ENCODE measurements at regions not wholly inside any gene's neighbourhood (a gene's known extent, or its start where the extent isn't known, plus 50 kb on each side); places are given as distances from the start of the nearest gene placed in this dataset.

DNA sequence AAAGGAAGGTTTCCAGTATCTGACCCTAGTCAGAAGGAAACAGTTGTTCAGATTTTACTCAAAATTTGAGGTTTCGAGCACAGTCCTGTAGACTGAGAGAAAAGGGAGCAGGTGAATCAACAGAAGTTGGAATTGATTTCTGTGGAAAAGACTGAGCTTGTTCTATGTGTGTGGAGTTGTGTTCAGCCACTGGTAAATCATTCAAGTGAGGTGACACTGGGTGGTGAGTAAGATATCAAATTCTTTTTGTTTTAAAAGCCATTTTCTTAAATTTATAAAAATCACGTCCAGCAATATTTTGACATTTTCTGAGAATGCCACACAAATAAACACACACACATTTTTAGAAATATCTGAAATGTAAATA, 165.1 kb downstream of the HGF start:
- TF ChIP-seq CBX8 (IDR thresholded peaks at IDR 0.05) (no peak), POLR2A (IDR thresholded peaks at IDR 0.05; ENCODE audit: low read length) (no peak), CHD2 (IDR thresholded peaks at IDR 0.05; ENCODE audit: low read length, partially characterized antibody) (no peak), CEBPB (IDR thresholded peaks at IDR 0.05) (no peak), RAD21 (conservative IDR thresholded peaks at IDR 0.05 in 1 of 2, IDR thresholded peaks at IDR 0.05 in 1 of 2) (no peak), EP300 (IDR thresholded peaks at IDR 0.05) (no peak), HOXA7 (CRISPR knock-in tag; IDR thresholded peaks at IDR 0.05) (no peak), MAZ (IDR thresholded peaks at IDR 0.05; ENCODE audit: borderline replicate concordance, low read depth, low read length) (no peak), RCOR1 (IDR thresholded peaks at IDR 0.05; ENCODE audit: low read depth, low read length) (no peak), CHD4 (IDR thresholded peaks at IDR 0.05; ENCODE audit: borderline replicate concordance) (no peak), JUN (IDR thresholded peaks at IDR 0.05) (no peak)
- TF ChIP-seq, protein P1, sequence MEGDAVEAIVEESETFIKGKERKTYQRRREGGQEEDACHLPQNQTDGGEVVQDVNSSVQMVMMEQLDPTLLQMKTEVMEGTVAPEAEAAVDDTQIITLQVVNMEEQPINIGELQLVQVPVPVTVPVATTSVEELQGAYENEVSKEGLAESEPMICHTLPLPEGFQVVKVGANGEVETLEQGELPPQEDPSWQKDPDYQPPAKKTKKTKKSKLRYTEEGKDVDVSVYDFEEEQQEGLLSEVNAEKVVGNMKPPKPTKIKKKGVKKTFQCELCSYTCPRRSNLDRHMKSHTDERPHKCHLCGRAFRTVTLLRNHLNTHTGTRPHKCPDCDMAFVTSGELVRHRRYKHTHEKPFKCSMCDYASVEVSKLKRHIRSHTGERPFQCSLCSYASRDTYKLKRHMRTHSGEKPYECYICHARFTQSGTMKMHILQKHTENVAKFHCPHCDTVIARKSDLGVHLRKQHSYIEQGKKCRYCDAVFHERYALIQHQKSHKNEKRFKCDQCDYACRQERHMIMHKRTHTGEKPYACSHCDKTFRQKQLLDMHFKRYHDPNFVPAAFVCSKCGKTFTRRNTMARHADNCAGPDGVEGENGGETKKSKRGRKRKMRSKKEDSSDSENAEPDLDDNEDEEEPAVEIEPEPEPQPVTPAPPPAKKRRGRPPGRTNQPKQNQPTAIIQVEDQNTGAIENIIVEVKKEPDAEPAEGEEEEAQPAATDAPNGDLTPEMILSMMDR (IDR thresholded peaks at IDR 0.05), result no peak
- TF ChIP-seq, protein P2, sequence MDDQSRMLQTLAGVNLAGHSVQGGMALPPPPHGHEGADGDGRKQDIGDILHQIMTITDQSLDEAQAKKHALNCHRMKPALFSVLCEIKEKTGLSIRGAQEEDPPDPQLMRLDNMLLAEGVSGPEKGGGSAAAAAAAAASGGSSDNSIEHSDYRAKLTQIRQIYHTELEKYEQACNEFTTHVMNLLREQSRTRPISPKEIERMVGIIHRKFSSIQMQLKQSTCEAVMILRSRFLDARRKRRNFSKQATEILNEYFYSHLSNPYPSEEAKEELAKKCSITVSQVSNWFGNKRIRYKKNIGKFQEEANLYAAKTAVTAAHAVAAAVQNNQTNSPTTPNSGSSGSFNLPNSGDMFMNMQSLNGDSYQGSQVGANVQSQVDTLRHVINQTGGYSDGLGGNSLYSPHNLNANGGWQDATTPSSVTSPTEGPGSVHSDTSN (IDR thresholded peaks at IDR 0.05), result no peak
- TF ChIP-seq, protein P3, sequence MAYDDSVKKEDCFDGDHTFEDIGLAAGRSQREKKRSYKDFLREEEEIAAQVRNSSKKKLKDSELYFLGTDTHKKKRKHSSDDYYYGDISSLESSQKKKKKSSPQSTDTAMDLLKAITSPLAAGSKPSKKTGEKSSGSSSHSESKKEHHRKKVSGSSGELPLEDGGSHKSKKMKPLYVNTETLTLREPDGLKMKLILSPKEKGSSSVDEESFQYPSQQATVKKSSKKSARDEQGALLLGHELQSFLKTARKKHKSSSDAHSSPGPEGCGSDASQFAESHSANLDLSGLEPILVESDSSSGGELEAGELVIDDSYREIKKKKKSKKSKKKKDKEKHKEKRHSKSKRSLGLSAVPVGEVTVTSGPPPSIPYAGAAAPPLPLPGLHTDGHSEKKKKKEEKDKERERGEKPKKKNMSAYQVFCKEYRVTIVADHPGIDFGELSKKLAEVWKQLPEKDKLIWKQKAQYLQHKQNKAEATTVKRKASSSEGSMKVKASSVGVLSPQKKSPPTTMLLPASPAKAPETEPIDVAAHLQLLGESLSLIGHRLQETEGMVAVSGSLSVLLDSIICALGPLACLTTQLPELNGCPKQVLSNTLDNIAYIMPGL (CRISPR knock-in tag; IDR thresholded peaks at IDR 0.05; ENCODE audit: borderline replicate concordance), result no peak
